ENCODE measurements at regions not wholly inside any gene's neighbourhood (a gene's known extent, or its start where the extent isn't known, plus 50 kb on each side); places are given as distances from the start of the nearest gene placed in this dataset.
A peak's percentile ranks its signal among the peaks of the same experiment; 100 is the strongest.

DNA sequence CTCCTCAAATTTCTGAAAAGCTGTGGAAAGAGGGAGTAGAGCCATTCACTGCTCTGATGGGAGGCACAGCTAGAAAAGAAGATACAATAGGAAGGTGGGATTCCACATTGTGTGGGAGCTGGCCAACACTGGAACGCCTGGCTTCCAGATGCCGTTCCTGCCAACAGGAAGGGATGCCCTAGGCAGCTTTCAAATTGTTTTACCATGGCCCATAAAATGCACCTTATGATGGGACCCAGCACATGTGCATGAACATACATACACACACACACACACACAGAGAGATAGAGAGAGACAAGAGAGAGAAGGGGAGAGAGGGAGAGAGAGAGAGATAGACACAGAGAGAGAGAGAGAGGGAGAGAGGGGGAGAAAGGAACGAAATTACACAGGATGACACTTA is 86.1 kb upstream of the BZW1 start:
- no peak for DNase-seq

DNA sequence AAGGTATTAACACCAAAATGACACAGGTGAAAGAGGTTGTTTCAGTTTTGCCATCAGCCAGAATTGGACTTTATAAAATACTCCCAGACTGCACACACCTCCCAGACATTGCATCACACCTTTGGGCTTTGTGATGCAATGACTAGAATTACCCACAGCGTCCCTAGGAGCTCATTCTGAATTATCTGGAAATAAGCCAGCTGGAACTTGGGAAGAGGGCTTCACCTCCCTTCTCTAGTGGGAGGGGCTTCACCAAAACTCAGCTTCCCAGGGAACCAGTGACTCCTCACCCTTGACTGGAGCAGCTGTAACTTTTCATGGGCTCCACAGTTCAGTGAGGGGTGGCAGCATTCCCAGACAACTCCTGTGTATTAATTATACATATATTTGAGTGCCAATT is 83.1 kb upstream of the BZW1 start:
- DNase-seq: no peak

DNA sequence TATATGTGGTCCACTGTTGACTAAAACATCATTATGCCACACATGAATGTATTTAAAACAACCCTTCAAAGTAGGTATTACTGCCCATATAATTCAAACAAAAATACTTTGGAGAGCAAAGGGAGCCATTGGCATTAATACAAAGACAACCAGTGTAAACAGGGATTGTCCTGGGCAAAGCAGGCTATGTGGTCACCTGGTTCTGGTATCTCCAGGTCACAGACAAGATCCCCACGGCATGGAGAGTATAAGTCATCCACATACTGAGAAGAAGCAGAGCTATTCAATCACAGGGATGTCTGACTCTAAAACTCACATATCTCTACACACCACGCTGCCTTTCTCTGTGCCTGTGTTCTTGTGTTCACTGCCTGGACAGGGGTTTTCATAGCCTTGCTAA is 81.4 kb upstream of the BZW1 start:
- no peak for DNase-seq

DNA sequence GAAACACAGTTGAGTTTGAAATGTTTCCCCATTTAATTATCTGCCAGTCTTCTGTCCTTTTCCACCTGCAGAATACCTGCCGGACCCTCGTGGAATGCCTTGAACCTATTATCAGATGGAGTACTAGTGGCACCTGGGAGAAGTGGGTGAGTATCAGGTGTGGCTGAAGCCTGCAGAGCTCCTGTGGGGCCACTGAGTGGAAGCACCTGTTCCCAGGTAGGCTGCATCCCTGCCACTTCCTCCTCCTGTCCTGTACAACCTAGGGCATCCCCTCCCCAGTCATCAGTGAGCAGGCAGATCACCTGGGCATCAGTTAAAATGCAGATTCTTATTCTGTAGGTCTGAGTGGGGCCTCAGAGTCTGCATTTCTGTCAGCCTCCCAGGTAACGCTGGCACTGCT is 80.8 kb upstream of the BZW1 start:
- DNase-seq: no peak

DNA sequence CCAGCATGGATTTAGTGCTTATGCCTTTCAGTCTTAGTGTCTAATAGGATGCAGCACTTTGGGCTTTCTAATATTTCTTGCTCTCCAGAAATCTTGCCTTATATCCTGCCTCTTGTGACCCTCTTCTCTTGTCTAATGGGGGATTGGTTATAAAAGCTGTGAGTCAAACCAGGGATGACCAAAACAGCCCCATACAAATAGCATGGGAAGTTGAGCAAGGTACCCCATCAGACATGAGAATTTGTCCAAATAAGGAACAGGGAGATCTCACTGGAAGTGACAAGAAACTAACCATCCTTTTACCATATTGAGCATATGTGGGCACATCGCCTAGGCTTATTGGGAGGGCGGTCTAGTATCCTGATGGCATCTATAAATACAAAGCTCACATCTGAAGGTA is 78.8 kb upstream of the BZW1 start:
- DNase-seq: no peak

DNA sequence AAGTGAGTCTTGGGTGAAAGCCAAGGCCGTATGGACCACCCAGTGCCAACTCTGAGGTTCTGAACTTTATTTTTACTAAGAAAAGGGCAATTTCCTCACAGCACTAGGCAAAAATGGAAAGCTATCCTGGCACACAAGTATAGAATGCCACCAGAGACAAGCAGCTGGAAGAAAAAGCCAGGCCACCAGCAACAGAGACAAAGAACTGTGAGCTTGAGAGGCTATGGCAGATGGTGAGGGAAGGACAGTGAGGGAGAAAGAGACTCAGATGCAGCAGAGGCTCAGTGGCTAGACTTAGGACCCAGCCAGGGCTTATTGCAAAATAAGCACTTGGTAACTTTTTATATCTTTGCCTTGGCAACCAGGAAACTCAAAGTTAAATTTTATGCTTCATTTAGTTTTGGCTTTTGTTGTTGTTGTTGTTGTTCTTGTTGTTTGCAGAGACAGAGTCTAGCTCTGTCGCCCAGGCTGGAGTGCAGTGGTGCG is 78.0 kb upstream of the BZW1 start:
- peak in 7 of 56 donors; percentile 5 to 47 (median 11) for DNase-seq

DNA sequence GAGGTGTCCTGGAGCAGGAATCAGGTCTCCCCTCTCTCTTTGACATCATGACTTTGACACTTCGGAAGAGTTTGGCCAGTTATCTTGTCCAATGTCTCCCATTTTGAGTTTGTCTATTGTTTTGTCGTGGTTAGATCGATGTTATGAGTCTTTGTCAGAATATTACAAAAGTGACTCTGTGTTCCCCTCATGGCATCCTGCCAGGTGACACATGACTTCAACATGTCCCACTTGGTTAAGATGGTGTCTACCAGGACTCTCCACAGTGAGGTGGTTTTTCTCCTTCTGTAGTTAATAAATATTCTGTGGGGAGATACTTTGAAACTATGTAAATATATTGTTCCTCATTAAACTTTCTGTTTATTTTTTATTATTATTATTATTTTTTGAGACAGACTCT is 76.6 kb upstream of the BZW1 start:
- DNase-seq: peak in 47 of 56 donors; percentile 13 to 82 (median 54)

DNA sequence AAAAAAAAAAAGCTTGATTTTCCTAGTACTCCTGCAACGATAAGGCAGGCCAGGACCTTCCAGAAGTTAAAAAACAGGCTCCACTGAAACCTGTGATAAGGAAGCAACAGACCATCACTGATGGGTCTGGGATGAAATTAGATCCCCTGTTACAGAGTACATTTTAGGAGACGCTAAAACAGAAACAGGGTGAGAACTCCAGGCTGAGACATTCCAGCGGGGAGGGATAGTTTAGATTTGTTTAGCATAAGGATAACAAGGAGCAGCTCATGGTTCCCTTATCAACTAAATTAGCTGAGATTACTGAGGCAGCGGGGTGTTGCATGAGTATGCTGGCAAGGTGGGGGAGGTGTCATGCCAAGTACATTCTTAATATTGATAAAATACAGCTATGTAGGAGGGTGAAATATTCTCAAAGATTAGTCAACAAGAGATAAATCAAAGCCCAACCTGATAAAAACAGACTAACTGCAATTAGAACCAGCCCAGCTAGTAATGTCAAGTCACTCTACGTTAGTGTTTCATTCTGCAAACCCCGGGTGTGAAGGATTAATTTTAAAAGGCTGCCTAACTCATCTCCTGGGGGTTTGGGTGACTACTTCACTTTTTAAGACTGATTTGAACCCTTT is 75.0 kb upstream of the BZW1 start:
- DNase-seq: no peak

DNA sequence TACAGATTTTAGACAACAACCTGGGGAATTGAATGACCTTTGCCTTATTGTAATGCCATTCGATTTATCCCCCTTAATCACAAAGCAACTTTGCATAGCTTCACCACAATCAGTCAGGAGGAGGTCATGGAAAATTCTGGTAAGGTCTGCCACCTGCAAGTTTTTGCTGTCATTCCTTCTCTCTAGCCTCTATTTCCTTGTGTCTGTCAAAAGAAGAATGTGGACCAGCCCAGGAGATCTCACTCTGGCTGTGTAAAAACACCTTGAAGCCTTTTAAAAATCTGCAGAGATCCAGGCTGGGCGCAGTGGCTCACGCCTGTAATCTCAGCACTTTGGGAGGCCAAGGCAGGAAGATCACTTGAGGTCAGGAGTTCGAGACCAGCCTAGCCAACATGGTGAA is 74.1 kb upstream of the BZW1 start:
- DNase-seq: no peak

DNA sequence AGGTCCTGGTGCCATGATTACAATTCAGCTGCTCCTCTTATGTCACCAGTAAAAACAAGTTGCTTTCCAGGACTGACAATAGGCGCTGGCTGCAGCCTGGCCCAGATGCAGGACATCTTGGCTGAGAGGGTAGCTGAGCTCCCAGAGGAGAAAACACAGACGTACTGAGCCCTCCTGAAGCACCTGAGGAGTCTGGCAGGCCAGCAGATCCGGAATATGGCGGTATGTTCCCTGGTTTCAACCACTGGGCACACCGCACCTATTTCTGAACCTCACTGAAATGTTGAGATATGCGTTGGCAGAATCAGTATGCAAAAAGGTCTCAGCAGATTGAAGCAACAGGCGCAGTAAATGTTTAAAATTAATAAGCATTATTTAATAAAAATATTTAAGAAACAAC is 73.1 kb upstream of the BZW1 start:
- DNase-seq: peak in 4 of 56 donors; percentile 6 to 9 (median 8)

DNA sequence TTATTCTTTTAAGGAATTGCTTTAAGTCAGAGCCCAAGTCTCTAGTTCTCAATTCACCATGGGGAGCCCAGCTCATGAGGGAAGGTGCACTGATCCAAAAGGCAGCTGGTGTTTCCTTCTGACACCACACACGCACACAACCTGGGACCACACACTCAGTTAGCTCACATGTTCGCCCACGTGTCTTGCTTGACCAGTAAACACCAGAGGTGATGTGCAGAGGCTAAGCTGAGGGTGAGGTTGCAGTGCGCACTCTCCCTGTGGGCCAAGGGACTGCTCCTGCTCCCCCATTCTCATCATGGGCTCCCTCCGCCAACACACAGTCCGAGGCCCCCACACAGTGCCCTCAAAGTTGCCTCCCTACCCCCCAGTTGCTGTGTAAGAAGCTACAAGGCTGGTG is 70.8 kb upstream of the BZW1 start:
- no peak for DNase-seq

DNA sequence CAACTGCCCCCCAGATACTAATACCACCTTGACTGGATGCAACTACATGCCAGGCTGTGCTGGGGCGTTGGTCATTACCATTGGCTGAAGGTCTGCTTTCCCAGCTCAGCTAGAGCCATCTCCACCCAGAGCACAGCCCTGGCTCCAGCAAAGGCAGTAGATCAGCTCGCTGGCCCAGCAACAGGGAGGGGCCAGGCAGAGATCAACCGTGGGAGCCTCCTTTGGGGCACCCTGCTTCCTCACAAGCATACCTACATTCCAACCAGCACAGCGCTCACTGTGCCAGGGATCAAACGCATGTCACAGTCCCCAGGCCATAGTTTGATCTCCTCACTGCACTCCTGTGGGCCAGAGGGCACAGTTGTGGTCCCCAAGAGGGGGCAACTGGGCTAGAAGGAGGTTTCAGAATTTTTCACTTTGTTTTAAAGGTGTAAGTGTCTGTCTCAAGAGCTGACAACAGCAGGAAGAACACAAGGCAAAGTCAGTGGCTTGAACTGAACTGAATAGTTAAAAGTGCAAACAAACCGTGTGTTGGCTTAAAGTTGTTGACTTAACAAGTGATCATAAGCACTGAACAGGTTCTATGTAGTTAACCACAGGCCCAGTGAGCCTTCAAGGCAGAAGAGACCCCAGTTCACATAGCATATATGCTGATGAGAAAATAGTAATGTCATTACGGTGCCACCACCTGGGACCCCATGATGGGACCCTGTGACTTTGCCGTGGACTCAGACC is 70.1 kb upstream of the BZW1 start:
- DNase-seq: no peak

DNA sequence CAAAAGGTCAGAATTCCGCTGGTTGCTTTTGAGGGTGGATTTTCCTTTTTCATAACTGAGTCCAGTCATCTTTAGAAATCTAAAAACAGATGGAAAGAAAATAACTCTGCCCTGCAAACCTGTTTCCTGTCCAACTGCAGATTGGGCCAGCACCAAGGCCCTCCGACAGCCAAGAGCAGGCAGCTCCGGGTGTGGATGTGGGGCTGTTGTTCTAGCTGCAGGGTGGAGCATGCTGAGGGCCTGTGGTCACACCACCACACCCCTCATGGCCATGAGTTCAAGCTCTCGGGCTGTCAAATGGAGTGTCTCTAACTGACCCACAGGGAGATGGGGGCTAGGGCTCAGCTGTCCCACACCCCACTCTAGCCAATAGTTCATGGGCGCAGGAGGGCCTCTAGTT is 69.3 kb upstream of the BZW1 start:
- no peak for DNase-seq

DNA sequence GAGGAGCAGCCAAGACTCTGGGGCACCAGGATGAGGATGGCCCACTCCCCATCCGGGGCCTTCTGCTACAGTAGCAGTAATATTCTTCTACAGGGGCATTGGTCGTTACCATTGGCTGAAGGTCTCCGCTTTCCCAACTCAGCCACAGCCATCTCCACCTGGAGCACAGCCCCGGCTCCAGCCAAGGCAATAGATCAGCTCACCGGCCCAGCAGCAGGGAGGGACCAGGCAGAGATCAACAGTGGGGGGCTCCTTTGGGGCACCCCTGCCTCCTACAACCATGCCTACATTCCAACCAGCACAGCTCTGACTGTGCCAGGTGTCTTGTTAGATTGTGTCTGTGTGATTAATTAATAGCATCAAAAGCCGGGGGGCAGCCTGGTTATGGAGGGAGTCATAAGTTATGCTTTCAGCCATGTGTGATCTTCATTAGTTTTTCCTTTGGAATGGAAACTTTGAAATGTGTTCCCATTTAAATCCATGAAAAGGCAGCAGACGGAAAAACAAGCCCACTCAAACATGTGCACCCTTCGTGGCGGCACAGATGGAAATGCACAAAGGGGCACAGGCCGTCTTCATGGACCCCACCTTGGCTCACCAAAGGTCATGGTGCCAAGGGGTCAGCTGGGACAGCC is 68.6 kb upstream of the BZW1 start:
- DNase-seq: no peak

DNA sequence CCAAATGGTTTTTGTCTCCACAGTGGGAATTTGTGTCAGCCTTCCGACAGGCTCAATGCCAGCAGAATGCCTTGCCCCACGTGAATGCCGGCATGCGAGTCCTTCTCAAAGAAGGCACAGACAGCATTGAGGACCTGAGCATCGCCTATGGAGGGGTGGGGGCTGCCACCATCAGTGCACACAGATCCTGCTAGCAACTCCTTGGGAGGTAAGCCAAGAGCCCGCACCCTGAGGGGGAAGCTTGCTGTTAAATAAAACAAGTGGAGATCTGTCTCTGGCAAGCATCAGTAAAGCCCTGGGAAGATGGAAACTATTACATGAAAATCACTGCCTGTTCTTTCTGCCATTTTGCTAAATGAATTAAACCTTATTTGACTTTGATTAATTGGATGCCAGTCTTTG is 67.5 kb upstream of the BZW1 start:
- no peak for DNase-seq

DNA sequence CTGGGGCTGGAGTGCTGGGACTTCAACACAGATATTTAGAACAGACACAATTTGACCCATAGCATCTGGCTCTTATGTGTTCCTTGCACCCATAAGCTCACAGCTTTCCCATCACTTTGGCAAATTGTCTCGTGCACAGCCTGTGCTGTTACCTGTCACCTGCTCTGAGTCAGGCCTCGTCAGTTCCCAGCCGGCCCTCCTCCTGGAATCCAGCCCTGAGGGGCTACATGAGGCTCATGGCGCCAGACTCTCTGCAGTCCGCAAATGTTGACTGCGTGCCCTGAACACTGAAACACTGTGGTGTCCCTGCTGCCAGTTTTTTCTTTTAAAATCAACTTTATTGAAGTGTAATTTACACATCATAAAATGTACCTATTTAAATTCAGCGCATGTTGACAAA is 65.4 kb upstream of the BZW1 start:
- DNase-seq: no peak

DNA sequence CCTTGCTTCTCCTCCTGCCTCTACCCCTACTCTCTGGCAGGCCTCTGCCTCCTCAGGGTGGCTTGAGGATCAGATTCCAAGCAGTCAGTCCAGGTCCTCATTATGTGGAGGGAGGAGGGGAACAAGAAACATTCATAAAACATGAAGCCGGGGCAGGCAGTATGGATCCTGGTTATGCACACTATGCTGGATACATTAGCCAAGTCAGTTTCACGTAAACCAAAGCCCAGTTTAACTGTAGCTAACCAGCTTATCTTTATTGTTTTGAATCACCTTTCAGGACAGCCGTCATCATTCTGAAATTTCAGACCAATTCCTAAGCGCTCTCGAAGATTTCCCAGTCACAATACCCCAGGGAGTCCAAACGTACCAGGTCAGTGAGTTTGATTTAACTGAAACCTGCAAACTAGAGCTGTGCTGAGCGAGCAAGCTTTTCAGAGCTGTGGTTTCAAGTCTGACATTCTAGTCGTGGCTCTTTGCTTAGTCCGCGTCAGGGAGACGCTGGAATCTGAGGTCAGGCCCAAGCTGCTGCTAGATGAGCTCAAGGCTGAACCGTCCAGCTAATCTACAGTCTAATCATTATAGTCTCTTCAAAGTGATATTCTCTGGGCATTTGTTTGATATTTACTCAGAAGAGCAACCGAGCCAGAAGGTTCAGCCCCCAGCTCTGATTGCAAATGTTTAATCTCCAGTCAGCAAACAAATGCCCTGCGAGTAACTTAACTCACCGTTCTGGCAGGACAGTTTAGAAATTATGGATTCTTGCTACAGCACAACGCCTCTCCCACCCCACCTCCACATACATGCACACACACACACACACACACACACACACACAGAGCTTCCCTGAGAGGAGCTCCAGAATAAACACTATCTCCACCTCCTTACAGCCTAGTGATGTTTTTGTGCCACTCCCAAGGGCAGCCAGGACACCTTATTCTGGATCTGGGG is 63.8 kb upstream of the BZW1 start:
- no peak for DNase-seq

DNA sequence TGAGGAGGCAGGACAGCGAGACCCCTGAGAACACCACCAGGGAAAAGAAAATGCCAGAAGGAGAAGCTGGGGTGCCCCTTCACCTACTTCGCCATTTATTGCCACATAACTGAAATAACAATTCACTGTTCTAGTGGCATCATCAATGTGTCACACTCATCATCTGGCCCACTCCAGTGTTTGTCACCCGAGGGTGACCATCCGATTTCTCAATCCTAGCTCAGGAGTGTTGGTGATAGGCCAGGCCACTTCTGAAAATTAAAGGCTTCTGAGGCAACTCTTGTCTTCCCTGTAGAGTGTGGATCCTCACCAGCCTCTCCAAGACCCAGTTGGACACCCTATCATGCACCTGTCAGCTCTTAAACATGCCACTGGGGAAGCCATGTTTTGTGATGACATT is 62.9 kb upstream of the BZW1 start:
- no peak for DNase-seq

DNA sequence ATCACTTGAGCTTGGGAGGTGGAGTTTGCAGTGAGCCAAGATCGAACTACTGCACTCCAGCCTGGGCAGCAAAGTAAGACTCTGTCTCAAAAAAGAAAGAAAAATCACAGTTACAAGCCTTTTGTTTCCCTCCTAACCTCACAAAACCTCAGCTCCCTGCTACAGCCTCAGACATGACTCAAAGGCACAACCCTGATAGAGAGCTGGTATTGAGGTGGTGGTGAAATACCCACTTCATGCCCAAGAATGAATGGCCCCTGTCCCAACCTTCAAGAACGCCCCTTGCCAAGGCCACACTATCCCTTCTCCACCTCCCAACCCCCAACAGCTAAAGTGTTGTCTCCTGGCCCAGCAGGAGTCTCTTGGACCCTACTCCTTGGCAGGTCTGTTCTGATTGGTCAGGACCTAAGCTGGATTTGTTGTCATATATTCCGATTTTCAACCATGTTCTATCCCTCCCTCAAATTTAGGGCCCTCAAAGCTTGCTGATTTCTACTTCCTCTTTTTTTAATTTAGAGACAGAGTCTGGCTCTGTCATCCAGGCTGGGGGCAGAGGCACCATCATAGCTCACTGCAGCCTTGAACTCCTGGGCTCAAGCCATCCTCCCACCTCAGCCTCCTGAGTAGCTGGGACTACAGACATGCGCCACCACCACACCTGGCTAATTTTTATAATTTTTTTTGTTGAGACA is 61.9 kb upstream of the BZW1 start:
- no peak for DNase-seq

DNA sequence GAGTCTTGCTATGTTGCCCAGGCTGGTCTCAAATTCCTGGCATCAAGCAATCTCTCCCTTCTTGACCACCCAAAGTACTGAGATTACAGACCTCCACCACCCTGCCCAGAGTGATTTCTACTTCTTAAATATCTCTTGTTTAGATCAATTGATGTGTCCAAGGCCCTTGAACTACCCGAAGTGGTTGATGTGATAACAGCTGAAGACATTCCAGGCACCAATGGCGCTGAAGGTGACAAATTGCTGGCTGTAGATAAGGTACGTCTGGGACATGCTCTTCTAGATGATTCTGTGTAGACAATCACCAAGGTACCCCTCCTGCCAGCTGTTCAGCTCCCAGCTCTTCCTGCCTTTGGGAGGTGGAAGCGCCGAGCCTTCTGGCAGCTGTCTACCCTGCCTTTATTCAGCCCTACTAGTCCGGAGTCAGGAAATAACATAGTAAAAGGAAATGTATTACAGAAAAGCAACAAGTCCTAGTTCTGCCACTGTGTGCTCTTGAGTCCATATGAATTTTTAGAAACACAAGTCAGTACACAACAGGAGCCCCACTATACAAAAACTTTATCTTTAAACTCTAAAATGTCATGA is 61.3 kb upstream of the BZW1 start:
- DNase-seq: no peak

DNA sequence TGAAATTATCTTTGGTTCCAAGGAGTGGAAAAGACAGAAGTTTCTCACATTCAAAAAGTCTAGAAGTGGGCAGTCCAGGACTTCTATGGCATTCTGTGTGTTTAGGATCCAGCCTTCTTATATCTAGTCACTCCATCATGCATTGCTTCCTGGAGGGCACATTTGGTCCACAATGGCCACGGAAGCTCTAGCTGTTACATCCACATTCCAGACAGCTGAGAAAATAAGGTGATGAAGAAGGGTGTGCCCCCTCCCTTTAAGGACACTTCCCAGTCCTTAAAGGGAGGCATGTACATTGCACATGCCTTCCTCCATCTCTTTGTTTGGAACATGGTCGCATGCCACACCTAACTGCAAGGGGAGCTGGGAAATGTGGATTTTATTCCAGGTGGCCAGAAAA is 59.9 kb upstream of the BZW1 start:
- DNase-seq: no peak

Data from nucleus accumbens (tissue), 56 donors.